ENCODE measurements at regions not wholly inside any gene's neighbourhood (a gene's known extent, or its start where the extent isn't known, plus 50 kb on each side); places are given as distances from the start of the nearest gene placed in this dataset.

- WGBS, 4 donors: 32 to 46% (median 38%) methylated on average over 2 of the region's 2 CpGs
- intact Hi-C loops (cut with DNase I): loop anchor here in 4 of 10 donors (2.0 to 5.0 kb wide), 3 partner anchors 254 to 444 kb away; no protein-coding TSS in a partner anchor
- TF ChIP-seq POLR2A (IDR thresholded peaks at IDR 0.05) (no peak), CTCF (IDR thresholded peaks at IDR 0.05) (peak; percentile 52 to 77 (median 66))
- DNase-seq (peak in 1 of 5 donors; percentile 25), ATAC-seq (peak; percentile 62 to 85 (median 68))
- Histone ChIP-seq H3K36me3 (no peaks in the 10 kb centered on the region), H3K4me1 (peaks cover 0 to 42% (median 7%) of the 10 kb centered on the region in 12 donors), H3K27me3 (no peaks in the 10 kb centered on the region), H3K9me3 (no peaks in the 10 kb centered on the region), H3K27ac (no peak overlapping the region), H3K4me3 (no peak overlapping the region)
Observed at GRCh38 chr1:185681034-185681633, 53.1 kb upstream of the HMCN1 start.

GRCh38 chr1:185680453-185680852, 53.7 kb upstream of the HMCN1 start:
- intact Hi-C loops (cut with DNase I): loop anchor here in 4 of 10 donors (2.0 to 5.0 kb wide), 3 partner anchors 253 to 443 kb away; no protein-coding TSS in a partner anchor
- Histone ChIP-seq H3K4me1 (peaks cover 0 to 46% (median 7%) of the 10 kb centered on the region in 12 donors), H3K4me3 (no peak overlapping the region), H3K9me3 (no peaks in the 10 kb centered on the region), H3K27ac (peak overlapping the region in 4 of 12 donors; percentile 17 to 44 (median 30)), H3K27me3 (no peaks in the 10 kb centered on the region), H3K36me3 (no peaks in the 10 kb centered on the region)
- DNase-seq (peak in 1 of 5 donors; percentile 25), ATAC-seq (peak in 2 of 4 donors; percentile 29 to 38)
- TF ChIP-seq CTCF (IDR thresholded peaks at IDR 0.05) (no peak), POLR2A (IDR thresholded peaks at IDR 0.05) (no peak)
- WGBS, 4 donors: 68 to 75% (median 72%) methylated on average over 4 of the region's 4 CpGs

GRCh38 chr1:185679220-185679619, 55.0 kb upstream of the HMCN1 start:
- peak in 3 of 4 donors; percentile 20 to 89 (median 68) for ATAC-seq
- Histone ChIP-seq H3K27me3 (no peaks in the 10 kb centered on the region), H3K27ac (peak overlapping the region in 5 of 12 donors; percentile 11 to 44 (median 23)), H3K36me3 (no peaks in the 10 kb centered on the region), H3K9me3 (no peaks in the 10 kb centered on the region), H3K4me3 (no peak overlapping the region), H3K4me1 (peaks cover 0 to 58% (median 9%) of the 10 kb centered on the region in 12 donors)
- TF ChIP-seq POLR2A (IDR thresholded peaks at IDR 0.05): no peak
- TF ChIP-seq CTCF (IDR thresholded peaks at IDR 0.05): no peak
- intact Hi-C loops (cut with DNase I): loop anchor here in 8 of 10 donors (5.0 to 10.0 kb wide), 10 partner anchors 84 to 524 kb away; partner anchors contain the start of genes SWT1 (in 2 of the 8) and TRMT1L (in 2 of the 8)
- WGBS, 4 donors: 53 to 59% (median 57%) methylated on average over 5 of the region's 5 CpGs
- peak in 1 of 5 donors; percentile 30 for DNase-seq

GRCh38 chr1:185676969-185677368, 57.2 kb upstream of the HMCN1 start:
- H3K27ac ChIP-seq: no peak overlapping the region
- 86 to 99% (median 93%) methylated on average over 1 of the region's 1 CpG for WGBS, 4 donors
- ATAC-seq (no peak), DNase-seq (no peak)
- no peak for TF ChIP-seq POLR2A (IDR thresholded peaks at IDR 0.05)
- TF ChIP-seq CTCF (IDR thresholded peaks at IDR 0.05): no peak
- peaks cover 0 to 74% (median 12%) of the 10 kb centered on the region in 12 donors for H3K4me1 ChIP-seq
- no peaks in the 10 kb centered on the region for H3K27me3 ChIP-seq
- H3K9me3 ChIP-seq: no peaks in the 10 kb centered on the region
- H3K4me3 ChIP-seq: no peak overlapping the region
- H3K36me3 ChIP-seq: no peaks in the 10 kb centered on the region
- intact Hi-C loops (cut with DNase I): loop anchor here in 8 of 10 donors (5.0 to 10.0 kb wide), 10 partner anchors 82 to 522 kb away; partner anchors contain the start of genes SWT1 (in 2 of the 8) and TRMT1L (in 2 of the 8)
